ENCODE measurements at regions not wholly inside any gene's neighbourhood (a gene's known extent, or its start where the extent isn't known, plus 50 kb on each side); places are given as distances from the start of the nearest gene placed in this dataset.

DNA sequence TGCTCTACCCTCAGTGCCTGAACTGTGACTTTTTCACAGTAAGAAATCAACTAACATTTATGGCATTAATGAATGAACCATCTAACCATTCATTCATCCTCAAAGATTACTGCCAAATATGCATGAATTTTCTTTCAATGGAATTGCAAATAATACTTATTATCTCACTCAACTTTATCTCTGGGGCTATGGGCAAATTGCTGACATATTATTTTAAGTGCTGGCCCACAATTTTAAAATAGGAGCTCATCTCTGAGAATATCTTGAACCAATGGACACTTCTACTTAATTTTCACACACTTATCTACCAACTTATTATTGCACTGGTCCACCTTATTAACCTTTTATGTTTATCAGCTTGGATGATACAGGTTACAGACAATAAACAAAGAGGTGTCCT lies 182.8 kb downstream of the RBM43 start:
- no peak for TF ChIP-seq CREB1 (CRISPR knock-in tag; IDR thresholded peaks at IDR 0.05)
- TF ChIP-seq, protein P1, sequence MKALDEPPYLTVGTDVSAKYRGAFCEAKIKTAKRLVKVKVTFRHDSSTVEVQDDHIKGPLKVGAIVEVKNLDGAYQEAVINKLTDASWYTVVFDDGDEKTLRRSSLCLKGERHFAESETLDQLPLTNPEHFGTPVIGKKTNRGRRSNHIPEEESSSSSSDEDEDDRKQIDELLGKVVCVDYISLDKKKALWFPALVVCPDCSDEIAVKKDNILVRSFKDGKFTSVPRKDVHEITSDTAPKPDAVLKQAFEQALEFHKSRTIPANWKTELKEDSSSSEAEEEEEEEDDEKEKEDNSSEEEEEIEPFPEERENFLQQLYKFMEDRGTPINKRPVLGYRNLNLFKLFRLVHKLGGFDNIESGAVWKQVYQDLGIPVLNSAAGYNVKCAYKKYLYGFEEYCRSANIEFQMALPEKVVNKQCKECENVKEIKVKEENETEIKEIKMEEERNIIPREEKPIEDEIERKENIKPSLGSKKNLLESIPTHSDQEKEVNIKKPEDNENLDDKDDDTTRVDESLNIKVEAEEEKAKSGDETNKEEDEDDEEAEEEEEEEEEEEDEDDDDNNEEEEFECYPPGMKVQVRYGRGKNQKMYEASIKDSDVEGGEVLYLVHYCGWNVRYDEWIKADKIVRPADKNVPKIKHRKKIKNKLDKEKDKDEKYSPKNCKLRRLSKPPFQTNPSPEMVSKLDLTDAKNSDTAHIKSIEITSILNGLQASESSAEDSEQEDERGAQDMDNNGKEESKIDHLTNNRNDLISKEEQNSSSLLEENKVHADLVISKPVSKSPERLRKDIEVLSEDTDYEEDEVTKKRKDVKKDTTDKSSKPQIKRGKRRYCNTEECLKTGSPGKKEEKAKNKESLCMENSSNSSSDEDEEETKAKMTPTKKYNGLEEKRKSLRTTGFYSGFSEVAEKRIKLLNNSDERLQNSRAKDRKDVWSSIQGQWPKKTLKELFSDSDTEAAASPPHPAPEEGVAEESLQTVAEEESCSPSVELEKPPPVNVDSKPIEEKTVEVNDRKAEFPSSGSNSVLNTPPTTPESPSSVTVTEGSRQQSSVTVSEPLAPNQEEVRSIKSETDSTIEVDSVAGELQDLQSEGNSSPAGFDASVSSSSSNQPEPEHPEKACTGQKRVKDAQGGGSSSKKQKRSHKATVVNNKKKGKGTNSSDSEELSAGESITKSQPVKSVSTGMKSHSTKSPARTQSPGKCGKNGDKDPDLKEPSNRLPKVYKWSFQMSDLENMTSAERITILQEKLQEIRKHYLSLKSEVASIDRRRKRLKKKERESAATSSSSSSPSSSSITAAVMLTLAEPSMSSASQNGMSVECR (CRISPR knock-in tag; IDR thresholded peaks at IDR 0.05; ENCODE audit: borderline replicate concordance) = no peak
- TF ChIP-seq, protein P2, sequence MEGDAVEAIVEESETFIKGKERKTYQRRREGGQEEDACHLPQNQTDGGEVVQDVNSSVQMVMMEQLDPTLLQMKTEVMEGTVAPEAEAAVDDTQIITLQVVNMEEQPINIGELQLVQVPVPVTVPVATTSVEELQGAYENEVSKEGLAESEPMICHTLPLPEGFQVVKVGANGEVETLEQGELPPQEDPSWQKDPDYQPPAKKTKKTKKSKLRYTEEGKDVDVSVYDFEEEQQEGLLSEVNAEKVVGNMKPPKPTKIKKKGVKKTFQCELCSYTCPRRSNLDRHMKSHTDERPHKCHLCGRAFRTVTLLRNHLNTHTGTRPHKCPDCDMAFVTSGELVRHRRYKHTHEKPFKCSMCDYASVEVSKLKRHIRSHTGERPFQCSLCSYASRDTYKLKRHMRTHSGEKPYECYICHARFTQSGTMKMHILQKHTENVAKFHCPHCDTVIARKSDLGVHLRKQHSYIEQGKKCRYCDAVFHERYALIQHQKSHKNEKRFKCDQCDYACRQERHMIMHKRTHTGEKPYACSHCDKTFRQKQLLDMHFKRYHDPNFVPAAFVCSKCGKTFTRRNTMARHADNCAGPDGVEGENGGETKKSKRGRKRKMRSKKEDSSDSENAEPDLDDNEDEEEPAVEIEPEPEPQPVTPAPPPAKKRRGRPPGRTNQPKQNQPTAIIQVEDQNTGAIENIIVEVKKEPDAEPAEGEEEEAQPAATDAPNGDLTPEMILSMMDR (IDR thresholded peaks at IDR 0.05) = no peak
- no peak for TF ChIP-seq ELF4 (CRISPR knock-in tag; IDR thresholded peaks at IDR 0.05; ENCODE audit: low read depth)

All from WTC11 (cell line).